LHCN-M2 (cell line): ENCODE measurements at regions not wholly inside any gene's neighbourhood (a gene's known extent, or its start where the extent isn't known, plus 50 kb on each side); places are given as distances from the start of the nearest gene placed in this dataset.

Experiments used
- DNase-seq: peaks from one replicate; pipeline ENCODE4 v3.0.0-alpha.2; 2012; ENCODE audit warnings: low read depth

- DNase-seq = no peak
These were observed 494.8 kb downstream of the RIT2 start for GRCh38 chr18:42620657-42621056.

DNA sequence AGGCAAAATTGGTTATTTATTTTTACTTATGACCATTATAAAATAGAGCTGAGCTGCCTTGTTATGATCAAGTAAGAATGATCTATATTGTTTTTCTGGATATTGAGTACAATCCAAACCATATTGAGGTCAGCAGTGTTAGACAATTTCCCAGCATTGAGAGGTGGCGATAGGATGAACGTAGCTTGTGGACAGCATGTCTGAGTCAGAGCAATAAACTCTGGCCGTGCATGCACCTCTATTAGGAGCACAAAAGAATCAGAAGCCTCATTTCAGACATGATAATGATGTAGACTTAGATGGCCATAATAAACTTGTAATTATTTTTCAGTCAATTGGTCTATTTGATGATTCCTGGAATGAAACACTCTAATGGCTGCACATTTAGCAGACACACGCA lies 491.6 kb downstream of the RIT2 start:
- DNase-seq = no peak

- no peak for DNase-seq
These were observed 482.7 kb downstream of the RIT2 start for GRCh38 chr18:42632801-42633200.

DNA sequence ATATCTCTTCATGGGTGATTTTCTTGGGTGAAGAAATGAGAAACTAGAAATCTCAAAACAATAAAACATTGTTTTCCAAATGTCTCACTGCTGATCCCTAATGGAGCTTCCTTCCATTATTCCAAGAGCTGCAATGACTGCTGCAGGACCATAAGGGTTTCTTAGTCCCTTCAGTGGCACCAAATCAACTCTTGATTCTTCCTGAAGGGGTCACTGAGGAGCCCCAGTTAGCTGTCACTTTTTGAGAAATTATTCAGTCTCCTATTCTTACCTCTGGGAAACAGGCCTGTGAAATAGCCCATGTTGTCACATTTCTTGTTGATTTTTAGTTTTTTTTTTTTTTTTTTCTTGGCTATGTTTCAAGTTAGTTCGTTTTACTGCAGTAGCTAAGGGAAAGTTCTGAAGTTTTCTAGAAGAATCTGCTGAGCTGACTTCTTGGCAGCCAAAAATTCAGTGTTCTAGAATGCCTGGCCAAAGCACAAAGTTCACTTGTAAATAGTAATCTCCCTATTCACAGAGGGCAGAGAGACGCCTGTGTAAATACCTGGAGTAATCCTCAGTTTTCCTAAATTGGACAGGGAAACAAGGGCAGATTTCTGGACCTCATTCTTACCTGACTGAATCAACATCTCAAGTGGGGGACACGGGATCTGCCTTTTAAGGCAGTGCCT lies 480.0 kb downstream of the RIT2 start:
- no peak for DNase-seq

DNA sequence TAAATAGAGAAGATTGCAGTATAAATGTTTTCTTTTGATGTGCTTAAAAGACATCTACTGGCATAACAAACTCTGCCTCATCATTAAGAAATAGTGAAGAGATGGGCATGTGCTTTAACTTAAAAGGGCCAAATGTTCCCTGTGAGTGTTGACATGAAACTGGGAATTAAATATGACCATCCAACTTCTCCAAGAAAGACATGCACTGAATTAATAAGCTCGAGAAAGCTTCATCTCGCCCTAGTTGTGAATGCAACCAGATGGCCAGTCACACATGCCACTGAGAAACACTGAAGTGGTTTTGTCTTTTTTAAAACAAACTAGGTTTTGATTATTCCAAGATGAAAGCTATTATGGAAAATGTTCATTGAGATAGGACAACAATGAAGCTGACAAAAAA lies 479.2 kb downstream of the RIT2 start:
- DNase-seq = no peak

DNA sequence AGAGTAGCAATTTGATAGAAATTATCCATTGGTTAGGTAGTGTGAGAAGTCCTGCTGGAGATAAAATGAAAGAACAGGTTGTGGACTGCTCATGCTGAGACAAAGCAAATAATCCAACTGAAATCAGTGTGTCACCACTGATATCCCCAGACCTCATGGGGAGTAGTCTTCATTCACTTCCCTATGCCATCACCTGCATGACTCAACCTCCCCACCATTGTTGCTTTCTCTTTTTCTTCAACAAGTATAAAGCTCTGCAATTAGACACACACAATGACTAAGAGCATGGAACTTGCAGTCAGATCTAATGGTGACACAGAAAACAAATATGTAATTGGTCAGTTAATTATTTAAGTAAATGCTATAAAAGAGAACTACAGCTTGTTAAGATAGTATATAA lies 475.3 kb downstream of the RIT2 start:
- DNase-seq = no peak

DNA sequence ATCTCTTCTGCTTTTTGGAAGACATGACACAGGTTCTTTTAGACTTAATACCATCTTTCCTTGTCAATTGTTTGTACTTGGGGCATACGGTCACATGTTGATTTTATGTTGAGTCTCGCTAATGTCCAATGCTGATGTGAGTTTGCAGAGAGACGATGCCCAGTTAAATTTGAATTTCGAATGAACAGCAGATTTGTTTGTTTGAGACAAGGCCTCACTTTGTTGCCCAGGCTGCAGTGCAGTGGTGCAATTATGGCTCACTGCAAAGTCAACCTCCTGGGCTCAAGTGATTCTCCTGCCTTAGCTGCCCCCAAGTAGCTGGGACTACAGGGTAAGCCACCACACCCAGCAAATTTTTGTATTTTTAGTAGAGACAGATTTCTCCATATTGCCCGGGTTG lies 473.5 kb downstream of the RIT2 start:
- no peak for DNase-seq

DNA sequence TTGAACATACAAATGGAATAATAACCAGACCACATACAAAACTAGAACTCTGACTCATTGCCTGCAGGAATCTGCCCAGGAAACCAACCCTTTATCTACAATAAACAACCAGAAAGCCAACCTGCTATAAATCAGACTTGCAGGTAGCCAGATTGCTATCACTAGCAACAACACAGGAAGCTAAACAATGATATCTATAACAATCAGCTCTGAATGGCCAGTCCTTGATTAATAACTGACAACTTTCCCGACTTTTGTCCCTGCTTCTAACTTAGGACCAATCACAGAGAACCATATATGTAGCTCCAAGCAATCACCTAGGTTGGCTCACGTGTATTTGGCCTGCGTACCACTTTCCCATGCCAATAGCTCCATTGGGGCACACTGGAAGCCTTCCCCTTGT lies 470.8 kb downstream of the RIT2 start:
- DNase-seq = no peak

DNA sequence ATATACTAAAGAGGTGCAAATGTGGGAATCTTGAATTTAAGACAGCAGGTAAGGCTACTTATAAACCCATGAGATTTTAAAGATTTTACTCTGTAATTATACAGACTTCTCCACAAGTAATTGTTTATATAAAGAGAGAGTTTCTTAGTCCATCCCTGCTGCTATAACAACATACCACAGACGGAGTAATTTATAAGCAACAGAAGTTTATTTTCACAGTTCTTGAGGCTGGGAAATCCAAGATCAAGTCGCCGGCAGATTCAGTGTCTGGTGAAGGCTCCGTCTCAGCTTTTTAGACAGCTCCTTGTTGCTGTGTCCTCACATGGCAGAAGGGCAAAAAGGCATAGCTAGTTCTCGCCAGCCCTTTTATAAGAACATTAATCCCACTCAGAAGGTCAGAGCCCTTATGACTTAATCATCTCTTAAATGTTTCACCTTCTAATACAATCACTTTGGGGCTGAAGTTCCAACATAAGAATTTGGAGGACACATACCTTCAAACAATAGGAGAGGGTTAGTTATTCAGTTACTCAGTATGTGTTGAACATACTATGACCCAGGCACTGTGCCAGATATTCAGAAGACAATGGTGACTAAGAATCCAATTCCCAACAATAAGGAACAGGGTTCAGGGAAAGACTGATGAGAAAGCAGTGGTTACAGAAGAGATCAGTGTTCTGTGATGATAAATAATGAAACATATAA lies 466.0 kb downstream of the RIT2 start:
- no peak for DNase-seq

DNA sequence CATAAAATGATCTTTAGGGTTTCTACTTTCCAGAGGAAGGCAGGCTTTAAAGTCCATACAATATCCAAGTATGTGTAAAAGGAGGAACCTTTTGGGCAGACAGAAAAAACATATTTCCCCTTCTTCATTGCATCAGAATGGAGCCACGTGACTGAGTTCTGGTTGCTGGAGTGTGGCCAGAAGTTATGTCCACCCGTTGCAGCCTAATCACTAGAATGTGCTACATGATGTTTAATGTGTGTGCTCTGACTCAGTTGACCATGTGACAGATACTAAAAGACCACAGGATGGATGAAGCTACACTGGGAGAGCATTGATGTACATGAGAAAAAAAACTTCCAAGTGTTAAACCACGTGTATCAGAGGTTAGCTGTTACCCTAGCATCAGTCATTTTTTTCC lies 460.9 kb downstream of the RIT2 start:
- DNase-seq = no peak

GRCh38 chr18:42657551-42657950 lies 457.9 kb downstream of the RIT2 start:
- DNase-seq = no peak

DNA sequence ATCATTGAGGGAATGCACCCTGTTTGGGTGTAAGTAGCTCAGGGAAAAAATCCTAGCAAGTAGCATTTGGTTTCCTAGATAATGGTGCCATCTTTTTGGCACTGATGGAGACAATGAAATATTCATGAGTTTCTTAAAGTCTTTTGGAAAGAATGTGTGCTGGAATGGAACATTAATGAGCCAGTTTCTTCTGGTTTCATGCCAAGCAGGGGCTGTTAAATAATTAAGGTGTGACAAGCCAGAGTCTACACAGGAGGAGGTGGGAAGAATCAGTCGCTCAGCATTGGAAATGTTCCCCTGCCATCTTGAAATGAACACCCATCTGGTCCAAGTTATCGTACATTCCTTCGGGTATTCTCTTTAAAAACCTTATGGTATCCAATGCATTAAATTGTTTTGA lies 457.3 kb downstream of the RIT2 start:
- DNase-seq = no peak

GRCh38 chr18:42659187-42659586 lies 456.3 kb downstream of the RIT2 start:
- DNase-seq = no peak

- no peak for DNase-seq
These were observed 444.6 kb downstream of the RIT2 start for GRCh38 chr18:42670860-42671259.

DNA sequence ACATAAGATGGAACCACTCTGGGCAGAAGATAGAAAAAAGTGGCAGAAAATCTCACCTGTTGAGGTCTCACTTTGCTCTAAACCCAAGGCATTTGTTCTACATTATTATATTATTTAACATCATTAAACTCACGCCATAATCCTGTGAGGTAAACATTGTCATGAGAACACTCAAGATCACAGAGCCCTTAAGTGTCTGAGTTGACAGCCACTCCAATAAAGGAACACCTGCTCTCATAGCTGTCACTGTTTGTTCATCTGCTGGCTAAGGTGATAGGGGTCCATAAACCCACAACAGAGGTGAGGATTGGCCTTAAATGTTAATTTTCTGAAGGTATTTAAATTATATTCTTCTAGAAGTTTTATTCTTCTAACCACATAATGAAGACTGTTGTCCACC lies 439.7 kb downstream of the RIT2 start:
- no peak for DNase-seq

DNA sequence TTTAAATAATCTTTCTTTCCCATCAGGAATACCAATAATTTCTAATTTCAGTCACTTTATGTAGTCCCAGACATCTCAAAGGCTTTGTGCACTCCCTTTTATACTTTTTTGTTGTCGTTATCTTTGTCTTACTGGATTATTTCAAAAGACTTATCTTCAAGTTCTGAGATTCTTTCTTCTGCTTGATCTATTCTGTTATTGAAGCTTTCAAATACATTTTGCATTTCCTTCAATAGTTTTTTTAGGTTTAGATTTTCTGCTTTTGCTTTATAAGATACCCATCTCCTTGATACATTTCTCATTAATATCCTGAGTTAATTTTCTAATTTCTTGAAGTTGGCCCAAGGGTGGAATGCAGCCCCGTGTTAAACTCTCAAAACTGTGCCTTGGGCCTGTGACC lies 432.4 kb downstream of the RIT2 start:
- DNase-seq = no peak

GRCh38 chr18:42689310-42689709 lies 426.2 kb downstream of the RIT2 start:
- DNase-seq = no peak
